ENCODE measurements at regions not wholly inside any gene's neighbourhood (a gene's known extent, or its start where the extent isn't known, plus 50 kb on each side); places are given as distances from the start of the nearest gene placed in this dataset.

- TF ChIP-seq POLR2A (IDR thresholded peaks at IDR 0.05; ENCODE audit: low read depth) = no peak
- no peak for TF ChIP-seq CTCF (IDR thresholded peaks at IDR 0.05)
These were observed 64.7 kb downstream of the MTNR1B start for GRCh38 chr11:93034031-93034722.

Data from esophagus muscularis mucosa (tissue), 3 donors.